ENCODE measurements at regions not wholly inside any gene's neighbourhood (a gene's known extent, or its start where the extent isn't known, plus 50 kb on each side); places are given as distances from the start of the nearest gene placed in this dataset.
A peak's percentile ranks its signal among the peaks of the same experiment; 100 is the strongest.

DNA sequence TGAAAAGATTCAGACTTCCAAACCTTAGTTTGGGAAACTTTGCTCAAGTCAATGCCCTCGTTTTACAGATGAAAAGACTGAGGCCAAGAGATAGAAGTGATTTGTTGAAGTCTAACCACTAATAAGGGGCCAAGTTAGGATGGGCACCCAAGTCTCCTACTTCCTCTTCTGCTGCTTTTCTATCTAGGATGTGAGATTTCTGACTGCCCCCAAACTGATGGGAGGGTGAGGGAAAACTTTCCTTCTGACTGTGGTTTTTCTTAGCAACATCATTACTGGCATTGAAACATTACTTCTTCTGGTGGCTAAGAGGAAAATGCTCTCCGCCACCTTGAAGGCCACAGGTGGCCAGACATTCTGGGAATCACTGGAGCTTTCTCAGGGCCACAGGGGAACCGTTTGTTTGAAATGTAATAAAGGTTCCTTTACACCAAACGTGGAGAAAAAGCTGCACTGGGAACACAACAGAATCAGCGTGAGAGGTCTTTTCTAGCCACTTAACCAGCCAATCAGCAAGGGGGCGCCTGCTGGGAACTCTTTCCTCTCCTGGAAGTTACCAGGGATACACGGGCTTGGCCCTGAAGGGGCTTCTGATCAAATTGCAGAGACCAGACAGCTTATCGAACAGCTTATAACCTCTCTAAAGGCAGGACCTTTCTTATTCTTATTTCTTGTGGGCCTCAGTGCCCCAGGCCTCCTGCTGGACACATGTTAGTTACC lies 115.9 kb upstream of the TEX13D start:
- peak; percentile 44 for DNase-seq (ENCODE audit: low spot score)
- no peaks in the 10 kb centered on the region for H3K9me3 ChIP-seq (ENCODE audit: low read depth, low read length, poor library complexity, severe bottlenecking)
- TF ChIP-seq EZH2 (IDR thresholded peaks at IDR 0.05; ENCODE audit: borderline replicate concordance, low read depth, low read length, poor library complexity, severe bottlenecking): no peak
- TF ChIP-seq, protein P1, sequence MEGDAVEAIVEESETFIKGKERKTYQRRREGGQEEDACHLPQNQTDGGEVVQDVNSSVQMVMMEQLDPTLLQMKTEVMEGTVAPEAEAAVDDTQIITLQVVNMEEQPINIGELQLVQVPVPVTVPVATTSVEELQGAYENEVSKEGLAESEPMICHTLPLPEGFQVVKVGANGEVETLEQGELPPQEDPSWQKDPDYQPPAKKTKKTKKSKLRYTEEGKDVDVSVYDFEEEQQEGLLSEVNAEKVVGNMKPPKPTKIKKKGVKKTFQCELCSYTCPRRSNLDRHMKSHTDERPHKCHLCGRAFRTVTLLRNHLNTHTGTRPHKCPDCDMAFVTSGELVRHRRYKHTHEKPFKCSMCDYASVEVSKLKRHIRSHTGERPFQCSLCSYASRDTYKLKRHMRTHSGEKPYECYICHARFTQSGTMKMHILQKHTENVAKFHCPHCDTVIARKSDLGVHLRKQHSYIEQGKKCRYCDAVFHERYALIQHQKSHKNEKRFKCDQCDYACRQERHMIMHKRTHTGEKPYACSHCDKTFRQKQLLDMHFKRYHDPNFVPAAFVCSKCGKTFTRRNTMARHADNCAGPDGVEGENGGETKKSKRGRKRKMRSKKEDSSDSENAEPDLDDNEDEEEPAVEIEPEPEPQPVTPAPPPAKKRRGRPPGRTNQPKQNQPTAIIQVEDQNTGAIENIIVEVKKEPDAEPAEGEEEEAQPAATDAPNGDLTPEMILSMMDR (conservative IDR thresholded peaks at IDR 0.05; ENCODE audit: low read depth, low read length): no peak
- ChIA-PET POLR2A (ENCODE audit: low non-redundant PET) (no interaction called here), CTCF (no interaction called here)
- H3K36me3 ChIP-seq (ENCODE audit: insufficient read depth, low read length, poor library complexity, severe bottlenecking): no peaks in the 10 kb centered on the region
- peak overlapping the region; percentile 73 for H3K27ac ChIP-seq (ENCODE audit: low read depth, low read length, poor library complexity, severe bottlenecking)
- no peak overlapping the region for H3K4me3 ChIP-seq (ENCODE audit: low read depth, low read length, poor library complexity, severe bottlenecking)
- H3K27me3 ChIP-seq (replicated peaks; ENCODE audit: insufficient read depth, low read depth, low read length, poor library complexity): no peaks in the 10 kb centered on the region
- peaks cover 43% of the 10 kb centered on the region for H3K4me1 ChIP-seq (ENCODE audit: insufficient read depth, low read length, poor library complexity, severe bottlenecking)
- no TSS peak for BruUV-seq (replicated peaks)
- intact Hi-C loops (cut with micrococcal nuclease; ENCODE audit: unreplicated experiment): loop anchor here (5.0 to 10.0 kb wide), 2 partner anchors 254 to 978 kb away; partner anchors contain the start of gene STAG2

DNA sequence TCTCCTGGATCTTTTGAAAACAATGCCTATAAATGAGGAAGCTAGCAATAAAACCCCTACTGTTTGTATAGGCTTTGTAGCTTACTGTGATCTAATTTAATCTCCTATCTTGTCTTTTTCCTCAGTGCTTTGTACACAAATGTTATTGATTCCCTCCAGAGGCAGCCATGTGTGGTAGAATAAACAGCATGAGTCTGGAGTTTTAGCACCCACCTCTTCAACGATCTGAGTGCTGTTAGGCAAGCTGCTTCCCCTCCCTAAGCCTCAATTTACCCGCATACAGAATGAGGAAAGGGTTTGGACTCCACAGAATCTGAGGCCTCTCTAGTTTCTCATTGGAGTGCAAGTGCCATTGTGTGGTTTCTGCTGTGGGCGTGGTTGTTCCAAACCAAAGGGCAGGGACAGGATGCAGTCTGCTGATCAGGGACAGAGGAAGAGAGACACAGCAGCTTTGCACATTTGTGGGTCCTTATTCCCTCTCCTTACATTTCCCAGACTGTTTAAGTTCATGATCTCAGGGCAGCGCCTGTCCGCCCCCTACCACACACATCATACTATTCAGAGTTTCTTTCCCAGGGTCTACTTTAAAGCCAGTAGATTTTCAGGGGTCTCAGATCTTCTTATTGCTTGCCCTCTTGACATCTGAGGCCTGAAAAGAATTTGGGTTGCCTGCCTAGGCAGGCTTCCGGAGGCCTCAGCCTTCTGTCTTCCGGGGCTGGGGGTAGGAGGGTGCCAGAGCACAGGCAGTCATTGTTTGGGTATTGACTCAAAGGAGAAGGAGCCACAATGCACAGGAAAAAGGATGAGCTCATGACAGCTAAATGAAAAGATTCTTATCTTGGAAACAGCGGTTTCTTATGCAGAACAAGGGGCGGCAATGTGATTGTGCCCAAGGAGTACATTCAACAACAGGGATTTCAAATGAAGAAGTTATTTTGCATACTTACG lies 114.9 kb upstream of the TEX13D start:
- H3K36me3 ChIP-seq (ENCODE audit: insufficient read depth, low read length, poor library complexity, severe bottlenecking): no peaks in the 10 kb centered on the region
- intact Hi-C loops (cut with micrococcal nuclease; ENCODE audit: unreplicated experiment): loop anchor here (5.0 to 10.0 kb wide), 2 partner anchors 255 to 977 kb away; partner anchors contain the start of gene STAG2
- no peak for TF ChIP-seq EZH2 (IDR thresholded peaks at IDR 0.05; ENCODE audit: borderline replicate concordance, low read depth, low read length, poor library complexity, severe bottlenecking)
- TF ChIP-seq, protein P1 (conservative IDR thresholded peaks at IDR 0.05; ENCODE audit: low read depth, low read length): no peak
- CTCF ChIA-PET: interaction anchor here (0.6 to 0.9 kb wide), 2 partner anchors 8 to 120 kb away, joined by 5 to 6 read pairs; no protein-coding TSS in a partner anchor
- peak overlapping the region; percentile 73 for H3K27ac ChIP-seq (ENCODE audit: low read depth, low read length, poor library complexity, severe bottlenecking)
- H3K4me1 ChIP-seq (ENCODE audit: insufficient read depth, low read length, poor library complexity, severe bottlenecking): peaks cover 41% of the 10 kb centered on the region
- no peaks in the 10 kb centered on the region for H3K27me3 ChIP-seq (replicated peaks; ENCODE audit: insufficient read depth, low read depth, low read length, poor library complexity)
- H3K4me3 ChIP-seq (ENCODE audit: low read depth, low read length, poor library complexity, severe bottlenecking): no peak overlapping the region
- DNase-seq (ENCODE audit: low spot score): peak; percentile 88
- no peaks in the 10 kb centered on the region for H3K9me3 ChIP-seq (ENCODE audit: low read depth, low read length, poor library complexity, severe bottlenecking)
- POLR2A ChIA-PET (ENCODE audit: low non-redundant PET): interaction anchor here (0.5 to 0.7 kb wide), 3 partner anchors 13 to 427 kb away, joined by 3 to 7 read pairs (median 4); no protein-coding TSS in a partner anchor
- BruUV-seq (replicated peaks): TSS peak; percentile 66

DNA sequence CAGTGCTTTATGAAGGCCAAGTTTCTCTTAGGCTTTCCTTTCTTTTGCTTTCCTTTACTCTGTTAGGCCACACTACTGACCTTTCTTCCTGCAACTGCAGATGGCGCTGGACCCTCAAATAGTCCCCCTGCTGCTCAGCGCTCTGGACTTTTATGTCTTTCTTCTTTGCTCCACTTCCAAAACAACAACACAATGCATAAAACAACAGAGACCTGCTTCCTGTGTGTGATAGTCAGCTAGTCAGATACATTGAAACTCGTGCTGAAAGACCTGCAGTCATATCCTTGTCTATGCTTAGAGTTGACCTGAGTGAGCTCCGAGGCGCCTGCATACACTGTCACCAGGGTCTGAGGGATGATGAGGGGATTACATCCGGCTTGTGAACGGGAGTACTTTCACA lies 108.9 kb upstream of the TEX13D start:
- no peak for TF ChIP-seq EZH2 (IDR thresholded peaks at IDR 0.05; ENCODE audit: borderline replicate concordance, low read depth, low read length, poor library complexity, severe bottlenecking)
- TF ChIP-seq, protein P1 (conservative IDR thresholded peaks at IDR 0.05; ENCODE audit: low read depth, low read length): peak; percentile 53
- DNase-seq (ENCODE audit: low spot score): peak; percentile 57
- no TSS peak for BruUV-seq (replicated peaks)
- intact Hi-C loops (cut with micrococcal nuclease; ENCODE audit: unreplicated experiment): no loop called here
- no peak overlapping the region for H3K4me3 ChIP-seq (ENCODE audit: low read depth, low read length, poor library complexity, severe bottlenecking)
- ChIA-PET POLR2A (ENCODE audit: low non-redundant PET) (no interaction called here), CTCF (no interaction called here)
- H3K27ac ChIP-seq (ENCODE audit: low read depth, low read length, poor library complexity, severe bottlenecking): no peak overlapping the region
- peaks cover 30% of the 10 kb centered on the region for H3K4me1 ChIP-seq (ENCODE audit: insufficient read depth, low read length, poor library complexity, severe bottlenecking)
- no peaks in the 10 kb centered on the region for H3K9me3 ChIP-seq (ENCODE audit: low read depth, low read length, poor library complexity, severe bottlenecking)
- H3K27me3 ChIP-seq (replicated peaks; ENCODE audit: insufficient read depth, low read depth, low read length, poor library complexity): no peaks in the 10 kb centered on the region
- H3K36me3 ChIP-seq (ENCODE audit: insufficient read depth, low read length, poor library complexity, severe bottlenecking): no peaks in the 10 kb centered on the region

All from A673 (cell line).